HFFc6 (cell line): ENCODE measurements at regions not wholly inside any gene's neighbourhood (a gene's known extent, or its start where the extent isn't known, plus 50 kb on each side); places are given as distances from the start of the nearest gene placed in this dataset.

Experiments
- DNase-seq: peaks from one replicate; pipeline ENCODE4 v3.0.0-alpha.2; 2018
- H3K27ac Mint-ChIP-seq: 2 replicates; pipeline ENCODE4 v1.8.0; 2020; ENCODE audit warnings: mild to moderate bottlenecking, mixed read lengths
- H3K27me3 Mint-ChIP-seq: 2 replicates; pipeline ENCODE4 v1.8.0; 2021; ENCODE audit warnings: mild to moderate bottlenecking, moderate library complexity, mixed read lengths; ENCODE audit not compliant: insufficient read depth
- H3K36me3 Mint-ChIP-seq: 2 replicates; pipeline ENCODE4 v1.8.0; 2021; ENCODE audit warnings: low read depth, mixed read lengths
- H3K4me1 Mint-ChIP-seq: 2 replicates; pipeline ENCODE4 v1.8.0; 2020; ENCODE audit warnings: low read depth, mixed read lengths
- H3K4me3 Mint-ChIP-seq: 2 replicates; pipeline ENCODE4 v1.8.0; 2020; ENCODE audit warnings: mild to moderate bottlenecking, moderate library complexity, mixed read lengths
- H3K9me3 Mint-ChIP-seq: 2 replicates; pipeline ENCODE4 v1.8.0; 2020; ENCODE audit warnings: mild to moderate bottlenecking, mixed read lengths
- CTCF ChIP-seq: fragments of 200-600 bp; sonication (generic); IDR thresholded peaks from 2 replicates; pipeline ENCODE4 v1.5.0; 2021; ENCODE audit warnings: antibody characterized with exemption, mild to moderate bottlenecking

DNA sequence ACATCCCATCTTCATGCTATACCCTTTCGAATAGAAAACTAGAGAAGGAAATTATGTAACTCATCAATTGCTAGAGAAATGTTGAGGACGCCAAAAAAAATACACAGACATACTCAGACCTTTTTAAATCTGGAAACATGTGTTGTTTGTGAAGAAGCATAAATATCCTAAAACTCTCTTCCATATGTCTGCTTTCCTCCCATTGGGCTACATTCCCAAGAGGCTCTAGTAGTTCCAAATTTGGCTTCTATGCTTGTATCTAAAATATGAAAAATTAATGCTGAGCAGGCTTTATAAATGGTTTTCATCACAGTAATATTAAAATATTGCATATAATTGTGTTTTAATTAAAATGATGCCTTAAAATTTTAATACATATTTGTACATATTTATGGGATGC is 297.9 kb upstream of the PSMD7 start:
- H3K4me1 Mint-ChIP-seq: no peaks in the 10 kb centered on the region
- no peaks in the 10 kb centered on the region for H3K36me3 Mint-ChIP-seq
- TF ChIP-seq CTCF: no peak
- H3K9me3 Mint-ChIP-seq: peaks cover 34% of the 10 kb centered on the region
- no peaks in the 10 kb centered on the region for H3K27me3 Mint-ChIP-seq
- no peak overlapping the region for H3K4me3 Mint-ChIP-seq
- H3K27ac Mint-ChIP-seq: no peak overlapping the region
- no peak for DNase-seq

GRCh38 chr16:73997971-73998370 is 298.6 kb upstream of the PSMD7 start:
- no peak for TF ChIP-seq CTCF
- Mint-ChIP-seq H3K4me1 (no peaks in the 10 kb centered on the region), H3K36me3 (no peaks in the 10 kb centered on the region), H3K27me3 (no peaks in the 10 kb centered on the region), H3K4me3 (no peak overlapping the region), H3K27ac (no peak overlapping the region), H3K9me3 (peaks cover 32% of the 10 kb centered on the region)
- no peak for DNase-seq

DNA sequence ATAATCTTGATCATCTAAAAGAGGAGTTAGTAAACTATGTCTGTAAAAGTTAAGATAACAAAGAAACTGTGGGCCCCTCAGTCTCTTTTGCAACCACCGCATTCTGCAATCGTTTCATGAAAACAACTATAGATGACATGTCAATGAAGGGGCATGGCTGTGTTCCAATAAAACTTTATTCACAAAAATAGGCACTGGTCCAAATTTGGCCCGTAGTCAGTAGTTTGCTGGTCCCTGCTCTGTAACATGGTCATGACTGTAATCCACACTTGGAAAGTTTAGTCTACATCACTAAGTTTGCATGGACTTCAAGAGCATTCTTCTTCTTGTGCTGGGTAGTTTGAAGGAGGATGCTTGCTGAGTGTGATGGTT is 299.3 kb upstream of the PSMD7 start:
- Mint-ChIP-seq H3K4me3 (no peak overlapping the region), H3K4me1 (no peaks in the 10 kb centered on the region), H3K27ac (no peak overlapping the region), H3K27me3 (no peaks in the 10 kb centered on the region), H3K36me3 (no peaks in the 10 kb centered on the region), H3K9me3 (peaks cover 31% of the 10 kb centered on the region)
- no peak for TF ChIP-seq CTCF
- DNase-seq: no peak

- DNase-seq: no peak
- no peaks in the 10 kb centered on the region for H3K36me3 Mint-ChIP-seq
- TF ChIP-seq CTCF: no peak
- H3K27me3 Mint-ChIP-seq: no peaks in the 10 kb centered on the region
- H3K4me1 Mint-ChIP-seq: no peaks in the 10 kb centered on the region
- no peak overlapping the region for H3K27ac Mint-ChIP-seq
- H3K4me3 Mint-ChIP-seq: no peak overlapping the region
- peaks cover 33% of the 10 kb centered on the region for H3K9me3 Mint-ChIP-seq
These were observed 299.8 kb upstream of the PSMD7 start for GRCh38 chr16:73996624-73997339.

DNA sequence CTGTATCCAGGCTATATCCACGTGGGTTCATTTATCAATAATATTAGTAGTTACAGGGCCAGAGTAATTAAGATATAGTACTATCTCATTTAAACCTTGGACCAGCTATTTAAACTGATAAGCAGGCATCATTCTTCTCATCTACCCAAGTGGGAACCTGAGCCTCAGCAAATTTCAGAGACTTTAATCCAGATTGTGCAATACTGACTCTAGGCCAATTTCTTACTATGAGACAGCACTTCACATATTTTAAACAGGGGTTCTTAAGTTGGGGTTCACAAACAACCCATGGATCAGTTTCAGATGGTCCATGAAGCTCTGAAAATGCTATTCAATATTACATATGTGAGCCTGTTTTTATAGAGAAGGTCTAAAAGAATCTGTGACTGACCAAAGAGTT is 302.7 kb upstream of the PSMD7 start:
- DNase-seq: no peak
- no peak overlapping the region for H3K27ac Mint-ChIP-seq
- H3K27me3 Mint-ChIP-seq: no peaks in the 10 kb centered on the region
- no peaks in the 10 kb centered on the region for H3K4me1 Mint-ChIP-seq
- no peak overlapping the region for H3K4me3 Mint-ChIP-seq
- no peak for TF ChIP-seq CTCF
- peaks cover 24% of the 10 kb centered on the region for H3K9me3 Mint-ChIP-seq
- H3K36me3 Mint-ChIP-seq: no peaks in the 10 kb centered on the region

- Mint-ChIP-seq H3K27me3 (no peaks in the 10 kb centered on the region), H3K4me3 (no peak overlapping the region), H3K36me3 (no peaks in the 10 kb centered on the region), H3K4me1 (no peaks in the 10 kb centered on the region), H3K27ac (no peak overlapping the region), H3K9me3 (peaks cover 44% of the 10 kb centered on the region)
- TF ChIP-seq CTCF: no peak
- no peak for DNase-seq
These were observed 318.2 kb upstream of the PSMD7 start for GRCh38 chr16:73978407-73978784.
